Activated naive CD4-positive, alpha-beta T cell treated with anti-CD3 and anti-CD28 coated beads for 36 hours (primary cell): ENCODE measurements at regions not wholly inside any gene's neighbourhood (a gene's known extent, or its start where the extent isn't known, plus 50 kb on each side); places are given as distances from the start of the nearest gene placed in this dataset.

Experiments used
- CTCF ChIA-PET: fragments of 350-600 bp; sonication (Branson Sonifier 250); formaldehyde crosslinking; loops from one replicate; lab custom pipeline; 2021; ENCODE audit warnings: antibody characterized with exemption; lab: Charles Lee
- DNase-seq: peaks from one replicate; pipeline ENCODE4 v3.0.0-alpha.2; 2020
- H3K27ac Mint-ChIP-seq: one replicate; pipeline ENCODE4 v1.8.0; 2021; ENCODE audit warnings: mild to moderate bottlenecking, mixed read lengths
- H3K27me3 Mint-ChIP-seq: one replicate; pipeline ENCODE4 v1.8.0; 2021; ENCODE audit warnings: low read depth, mixed read lengths
- H3K36me3 Mint-ChIP-seq: one replicate; pipeline ENCODE4 v1.8.0; 2021; ENCODE audit warnings: low read depth, mixed read lengths
- H3K4me1 Mint-ChIP-seq: one replicate; pipeline ENCODE4 v1.8.0; 2021; ENCODE audit warnings: low read depth, mixed read lengths
- H3K4me3 Mint-ChIP-seq: one replicate; pipeline ENCODE4 v1.8.0; 2021; ENCODE audit warnings: mild to moderate bottlenecking, moderate library complexity, mixed read lengths
- H3K9me3 Mint-ChIP-seq: one replicate; pipeline ENCODE4 v1.8.0; 2021; ENCODE audit warnings: mixed read lengths
- intact Hi-C: fragments of 100-400 bp; cut with micrococcal nuclease; formaldehyde crosslinking; loops from one replicate; pipeline ENCODE4 v1.15.1; 2023

GRCh38 chr2:60298006-60298696 is 255.3 kb downstream of the BCL11A start:
- DNase-seq: no peak
- H3K27me3 Mint-ChIP-seq: no peaks in the 10 kb centered on the region
- H3K9me3 Mint-ChIP-seq: peaks cover 2% of the 10 kb centered on the region
- CTCF ChIA-PET: no interaction called here
- no peaks in the 10 kb centered on the region for H3K36me3 Mint-ChIP-seq
- intact Hi-C loops: no loop called here
- H3K27ac Mint-ChIP-seq: no peak overlapping the region
- no peak overlapping the region for H3K4me3 Mint-ChIP-seq
- no peaks in the 10 kb centered on the region for H3K4me1 Mint-ChIP-seq

GRCh38 chr2:60297296-60298005 is 256.0 kb downstream of the BCL11A start:
- peaks cover 2% of the 10 kb centered on the region for H3K9me3 Mint-ChIP-seq
- intact Hi-C loops: no loop called here
- H3K4me3 Mint-ChIP-seq: no peak overlapping the region
- no peaks in the 10 kb centered on the region for H3K27me3 Mint-ChIP-seq
- no peak for DNase-seq
- H3K36me3 Mint-ChIP-seq: no peaks in the 10 kb centered on the region
- CTCF ChIA-PET: no interaction called here
- H3K27ac Mint-ChIP-seq: no peak overlapping the region
- H3K4me1 Mint-ChIP-seq: no peaks in the 10 kb centered on the region

GRCh38 chr2:60296219-60296955 is 257.1 kb downstream of the BCL11A start:
- H3K4me1 Mint-ChIP-seq: no peaks in the 10 kb centered on the region
- H3K27ac Mint-ChIP-seq: no peak overlapping the region
- intact Hi-C loops: no loop called here
- H3K27me3 Mint-ChIP-seq: no peaks in the 10 kb centered on the region
- no peaks in the 10 kb centered on the region for H3K36me3 Mint-ChIP-seq
- no peak for DNase-seq
- CTCF ChIA-PET: no interaction called here
- peaks cover 2% of the 10 kb centered on the region for H3K9me3 Mint-ChIP-seq
- no peak overlapping the region for H3K4me3 Mint-ChIP-seq

- Mint-ChIP-seq H3K36me3 (no peaks in the 10 kb centered on the region), H3K4me3 (no peak overlapping the region), H3K27ac (no peak overlapping the region), H3K27me3 (peaks cover under 1% of the 10 kb centered on the region), H3K4me1 (no peaks in the 10 kb centered on the region), H3K9me3 (peaks cover 2% of the 10 kb centered on the region)
- CTCF ChIA-PET: no interaction called here
- DNase-seq: no peak
- intact Hi-C loops: no loop called here
Observed at GRCh38 chr2:60295636-60295962, 257.9 kb downstream of the BCL11A start.

- intact Hi-C loops: no loop called here
- H3K27ac Mint-ChIP-seq: no peak overlapping the region
- H3K27me3 Mint-ChIP-seq: peaks cover 2% of the 10 kb centered on the region
- CTCF ChIA-PET: no interaction called here
- no peaks in the 10 kb centered on the region for H3K4me1 Mint-ChIP-seq
- DNase-seq: no peak
- H3K9me3 Mint-ChIP-seq: peaks cover 2% of the 10 kb centered on the region
- no peaks in the 10 kb centered on the region for H3K36me3 Mint-ChIP-seq
- H3K4me3 Mint-ChIP-seq: no peak overlapping the region
Observed at GRCh38 chr2:60294901-60295635, 258.4 kb downstream of the BCL11A start.

- CTCF ChIA-PET: no interaction called here
- intact Hi-C loops: no loop called here
- Mint-ChIP-seq H3K36me3 (no peaks in the 10 kb centered on the region), H3K4me3 (no peak overlapping the region), H3K4me1 (no peaks in the 10 kb centered on the region), H3K27ac (no peak overlapping the region), H3K27me3 (peaks cover 3% of the 10 kb centered on the region), H3K9me3 (peaks cover 2% of the 10 kb centered on the region)
- DNase-seq: no peak
Observed at GRCh38 chr2:60292242-60292641, 261.2 kb downstream of the BCL11A start.

GRCh38 chr2:60290509-60290908 is 262.9 kb downstream of the BCL11A start:
- no peaks in the 10 kb centered on the region for H3K4me1 Mint-ChIP-seq
- no peak overlapping the region for H3K4me3 Mint-ChIP-seq
- DNase-seq: no peak
- intact Hi-C loops: no loop called here
- H3K27me3 Mint-ChIP-seq: peaks cover 5% of the 10 kb centered on the region
- no peak overlapping the region for H3K27ac Mint-ChIP-seq
- CTCF ChIA-PET: interaction anchor here (0.6 kb wide), 1 partner anchor 383 kb away, joined by 3 read pairs; no protein-coding TSS in a partner anchor
- peaks cover 2% of the 10 kb centered on the region for H3K9me3 Mint-ChIP-seq
- no peaks in the 10 kb centered on the region for H3K36me3 Mint-ChIP-seq

GRCh38 chr2:60285626-60286316 is 267.7 kb downstream of the BCL11A start:
- Mint-ChIP-seq H3K4me3 (no peak overlapping the region), H3K9me3 (no peaks in the 10 kb centered on the region), H3K4me1 (no peaks in the 10 kb centered on the region), H3K27me3 (peaks cover 5% of the 10 kb centered on the region), H3K36me3 (no peaks in the 10 kb centered on the region), H3K27ac (no peak overlapping the region)
- CTCF ChIA-PET: interaction anchor here (0.5 kb wide), 1 partner anchor 1691 kb away, joined by 3 read pairs; no protein-coding TSS in a partner anchor
- intact Hi-C loops: no loop called here
- no peak for DNase-seq

- Mint-ChIP-seq H3K4me1 (no peaks in the 10 kb centered on the region), H3K27me3 (peaks cover 2% of the 10 kb centered on the region), H3K9me3 (no peaks in the 10 kb centered on the region), H3K4me3 (no peak overlapping the region), H3K36me3 (no peaks in the 10 kb centered on the region), H3K27ac (no peak overlapping the region)
- CTCF ChIA-PET: no interaction called here
- DNase-seq: no peak
- intact Hi-C loops: no loop called here
Observed at GRCh38 chr2:60283626-60284025, 269.8 kb downstream of the BCL11A start.

GRCh38 chr2:60282886-60283285 is 270.6 kb downstream of the BCL11A start:
- Mint-ChIP-seq H3K27ac (no peak overlapping the region), H3K27me3 (peaks cover 5% of the 10 kb centered on the region)
- CTCF ChIA-PET: no interaction called here

GRCh38 chr2:60281730-60282129 is 271.7 kb downstream of the BCL11A start:
- H3K9me3 Mint-ChIP-seq: no peaks in the 10 kb centered on the region
- H3K4me1 Mint-ChIP-seq: no peaks in the 10 kb centered on the region
- peaks cover 5% of the 10 kb centered on the region for H3K27me3 Mint-ChIP-seq
- no peak overlapping the region for H3K27ac Mint-ChIP-seq
- intact Hi-C loops: no loop called here
- no peak overlapping the region for H3K4me3 Mint-ChIP-seq
- CTCF ChIA-PET: no interaction called here
- no peak for DNase-seq
- no peaks in the 10 kb centered on the region for H3K36me3 Mint-ChIP-seq

More at GRCh38 chr2:60282886-60283285, 270.6 kb downstream of the BCL11A start:
- no peaks in the 10 kb centered on the region for H3K4me1 Mint-ChIP-seq
- intact Hi-C loops: no loop called here
- no peaks in the 10 kb centered on the region for H3K9me3 Mint-ChIP-seq
- H3K4me3 Mint-ChIP-seq: no peak overlapping the region
- no peaks in the 10 kb centered on the region for H3K36me3 Mint-ChIP-seq
- DNase-seq: no peak

GRCh38 chr2:60280238-60280637 is 273.2 kb downstream of the BCL11A start:
- no peak for DNase-seq
- H3K27ac Mint-ChIP-seq: no peak overlapping the region
- H3K9me3 Mint-ChIP-seq: no peaks in the 10 kb centered on the region
- intact Hi-C loops: no loop called here
- no peaks in the 10 kb centered on the region for H3K4me1 Mint-ChIP-seq
- no peak overlapping the region for H3K4me3 Mint-ChIP-seq
- CTCF ChIA-PET: no interaction called here
- no peaks in the 10 kb centered on the region for H3K36me3 Mint-ChIP-seq
- H3K27me3 Mint-ChIP-seq: peaks cover 2% of the 10 kb centered on the region
